GM18907 (cell line): ENCODE measurements at regions not wholly inside any gene's neighbourhood (a gene's known extent, or its start where the extent isn't known, plus 50 kb on each side); places are given as distances from the start of the nearest gene placed in this dataset.

ENCODE experiments used
- ATAC-seq: cut with Tn5 transposase; IDR thresholded peaks from one replicate; pipeline ENCODE4 v1.9.1; 2021; ENCODE audit warnings: mild to moderate bottlenecking, moderate library complexity; ENCODE audit not compliant: unreplicated experiment

DNA sequence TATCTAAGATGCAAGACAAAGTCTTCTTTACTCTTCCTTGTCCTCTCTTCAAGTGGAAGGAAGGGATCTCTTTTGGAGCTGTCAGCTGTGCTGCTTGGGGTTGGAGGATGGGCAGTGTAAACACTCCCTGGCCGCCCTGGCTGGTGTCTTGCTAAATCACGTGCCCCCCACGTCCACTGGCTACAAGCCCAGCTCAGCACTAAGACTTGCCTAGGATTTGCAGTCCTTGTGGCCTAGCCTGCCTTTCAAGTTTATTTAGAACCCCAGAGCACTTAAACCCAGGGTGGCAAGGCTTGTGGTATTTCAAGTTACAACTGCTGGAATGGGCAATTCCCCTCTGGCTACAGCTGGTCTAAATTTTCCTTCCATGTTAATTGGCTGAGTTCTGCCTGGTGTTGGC lies 272.4 kb upstream of the MYO3A start:
- no peak for ATAC-seq

DNA sequence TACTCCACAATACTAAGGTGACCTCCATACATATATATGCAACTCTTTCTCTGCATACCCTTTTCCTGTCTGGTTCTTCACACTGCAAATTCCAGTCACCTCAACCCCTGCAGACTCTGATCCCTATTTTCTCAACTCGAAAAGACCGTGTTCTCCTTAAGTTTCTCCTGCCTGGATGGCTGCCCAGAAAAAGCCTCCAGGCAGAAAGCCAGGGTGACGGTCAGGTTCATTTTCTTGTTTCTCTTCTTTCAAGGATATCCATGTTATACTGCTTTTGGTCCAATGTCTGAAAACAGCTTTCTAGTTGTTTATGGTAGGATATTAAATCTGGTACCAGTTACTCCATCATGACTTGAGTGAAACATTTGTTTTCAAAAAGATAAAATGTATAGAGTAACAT lies 267.8 kb upstream of the MYO3A start:
- ATAC-seq: no peak

DNA sequence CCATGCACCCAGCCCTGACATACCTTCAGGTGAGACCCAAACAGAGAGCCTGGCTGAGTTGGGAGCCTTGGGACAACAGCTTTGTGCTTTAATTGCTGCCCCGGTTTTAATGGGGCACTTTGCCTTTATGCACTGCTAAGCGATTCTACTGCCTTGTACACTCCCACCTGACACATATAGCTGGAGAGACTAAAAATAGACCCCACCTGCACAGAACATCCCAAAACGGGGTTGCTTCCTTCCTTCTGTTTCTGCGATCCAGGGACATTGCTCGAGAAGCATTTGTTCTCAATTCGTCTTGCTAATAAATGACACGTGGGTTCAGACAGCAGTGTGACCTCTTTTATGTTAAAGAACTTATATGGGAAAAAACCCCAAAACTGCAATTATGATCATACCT lies 258.8 kb upstream of the MYO3A start:
- ATAC-seq: no peak

DNA sequence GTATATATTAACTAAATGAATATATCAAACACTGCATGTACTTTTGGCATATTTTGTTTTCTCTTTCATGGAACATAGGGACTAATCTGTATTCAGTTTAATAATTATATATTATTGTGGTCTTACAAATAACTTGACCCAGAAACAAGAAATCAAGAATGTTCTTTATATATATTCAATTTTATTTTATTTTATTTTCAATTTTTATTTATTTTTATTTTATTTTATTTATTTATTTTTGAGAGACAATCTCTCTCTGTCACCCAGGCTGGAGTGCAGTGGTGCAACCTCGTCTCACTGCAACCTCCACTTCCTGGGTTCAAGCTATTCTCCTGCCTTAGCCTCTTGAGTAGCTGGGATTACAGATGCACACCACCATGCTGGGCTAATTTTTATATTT lies 258.4 kb upstream of the MYO3A start:
- no peak for ATAC-seq

DNA sequence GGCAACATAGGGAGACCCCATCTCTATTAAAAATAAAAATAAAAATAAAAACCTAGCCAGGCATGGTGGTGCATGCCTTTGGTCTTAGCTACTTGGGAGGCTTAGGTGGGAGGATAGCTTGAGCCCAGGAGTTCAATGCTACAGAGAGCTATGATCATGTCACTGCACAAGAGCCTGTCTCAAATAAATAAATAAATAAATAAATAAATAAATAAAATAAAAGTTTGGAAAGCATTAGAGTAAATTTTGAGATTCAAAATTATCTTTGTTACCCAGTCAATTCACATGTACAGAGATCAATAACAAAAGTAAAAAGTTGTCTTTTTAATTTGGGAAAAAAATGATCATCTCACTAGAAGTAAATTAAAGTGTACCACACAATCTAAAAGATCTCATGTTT lies 255.8 kb upstream of the MYO3A start:
- ATAC-seq: no peak

DNA sequence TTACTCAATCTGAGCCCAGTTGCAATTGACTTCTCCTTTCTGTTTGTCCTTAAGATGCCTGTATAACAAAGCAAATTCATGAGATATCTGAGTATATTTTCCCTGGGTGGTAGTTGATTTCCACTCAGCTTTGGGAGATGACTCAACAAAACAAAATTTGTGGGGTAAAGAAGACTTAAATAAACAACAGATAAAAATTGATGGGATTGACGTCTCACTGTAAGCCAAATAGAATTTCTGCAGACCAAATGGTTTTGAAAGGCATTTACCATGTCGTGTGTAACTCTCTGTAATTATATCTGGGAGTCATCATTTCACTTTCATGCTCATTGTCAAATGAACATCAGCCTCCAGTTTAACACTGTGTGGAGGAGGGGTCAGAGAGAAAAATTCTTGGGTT lies 255.4 kb upstream of the MYO3A start:
- ATAC-seq: no peak

DNA sequence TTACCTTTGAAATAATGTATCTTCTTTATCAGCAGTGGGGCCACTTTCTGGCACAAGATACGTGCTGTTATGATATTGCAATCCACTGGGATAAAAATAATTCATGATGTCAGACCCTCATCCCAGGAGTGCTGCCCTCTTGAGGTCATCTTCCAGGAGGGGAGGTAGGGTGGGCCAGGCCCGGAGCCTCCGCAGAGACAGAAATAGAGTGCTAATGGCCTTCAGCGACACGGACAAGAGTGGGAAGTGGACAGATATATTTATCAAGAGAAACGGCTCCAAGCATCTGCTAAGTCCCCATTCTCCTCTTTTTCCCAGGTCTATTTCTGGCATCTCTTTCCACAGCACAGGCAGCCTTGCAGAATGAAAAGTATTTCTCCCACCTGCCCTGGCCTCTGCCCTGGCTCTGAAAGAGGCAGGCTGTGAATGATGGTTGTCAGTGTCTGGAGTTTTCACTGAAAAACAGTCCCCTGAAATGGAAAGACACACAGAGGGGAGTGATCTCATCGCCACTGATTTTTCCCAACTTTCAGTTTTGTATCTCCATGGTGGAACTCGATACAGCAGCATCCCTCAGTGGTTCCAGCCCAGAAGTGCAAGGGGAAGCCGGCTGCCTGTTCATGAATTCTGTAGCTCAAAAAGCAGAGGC lies 251.7 kb upstream of the MYO3A start:
- no peak for ATAC-seq

DNA sequence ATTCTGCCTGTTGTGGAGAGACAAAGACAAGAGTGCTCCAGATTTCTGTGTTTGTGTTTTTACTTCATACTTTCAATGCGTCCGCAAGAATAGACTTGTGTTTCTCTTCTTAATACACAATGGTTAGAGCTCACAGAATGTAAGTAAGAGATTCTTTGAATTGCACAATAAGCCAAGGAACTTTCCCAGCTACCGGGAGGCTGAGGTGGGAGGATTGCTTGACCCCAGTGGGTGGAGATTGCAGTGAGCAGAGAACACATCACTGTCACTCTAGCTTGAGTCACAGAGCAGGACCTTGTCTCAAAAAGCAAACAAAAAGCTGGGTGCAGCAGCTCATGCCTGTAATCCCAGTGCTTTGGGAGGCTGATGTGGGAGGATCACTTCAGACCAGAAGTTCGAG lies 250.7 kb upstream of the MYO3A start:
- no peak for ATAC-seq

DNA sequence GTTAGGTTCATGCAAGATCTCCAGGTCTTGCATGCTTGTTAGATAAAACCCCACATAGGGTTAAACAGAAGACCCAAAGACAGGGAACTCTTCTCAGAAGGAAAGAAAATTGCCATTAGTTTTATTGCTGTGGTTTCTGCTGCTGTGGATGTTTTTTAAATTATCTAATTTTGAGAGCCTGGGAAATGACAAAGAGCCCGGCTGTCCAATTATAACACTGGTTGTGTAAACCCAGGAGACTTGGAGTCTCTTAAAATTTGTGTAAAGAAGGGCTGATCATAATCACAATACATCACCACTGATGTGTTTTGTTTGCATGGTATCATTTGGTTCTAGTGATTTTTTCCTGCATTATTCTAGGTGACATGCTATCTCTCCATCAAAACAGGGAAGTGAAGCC lies 246.5 kb upstream of the MYO3A start:
- ATAC-seq: no peak

DNA sequence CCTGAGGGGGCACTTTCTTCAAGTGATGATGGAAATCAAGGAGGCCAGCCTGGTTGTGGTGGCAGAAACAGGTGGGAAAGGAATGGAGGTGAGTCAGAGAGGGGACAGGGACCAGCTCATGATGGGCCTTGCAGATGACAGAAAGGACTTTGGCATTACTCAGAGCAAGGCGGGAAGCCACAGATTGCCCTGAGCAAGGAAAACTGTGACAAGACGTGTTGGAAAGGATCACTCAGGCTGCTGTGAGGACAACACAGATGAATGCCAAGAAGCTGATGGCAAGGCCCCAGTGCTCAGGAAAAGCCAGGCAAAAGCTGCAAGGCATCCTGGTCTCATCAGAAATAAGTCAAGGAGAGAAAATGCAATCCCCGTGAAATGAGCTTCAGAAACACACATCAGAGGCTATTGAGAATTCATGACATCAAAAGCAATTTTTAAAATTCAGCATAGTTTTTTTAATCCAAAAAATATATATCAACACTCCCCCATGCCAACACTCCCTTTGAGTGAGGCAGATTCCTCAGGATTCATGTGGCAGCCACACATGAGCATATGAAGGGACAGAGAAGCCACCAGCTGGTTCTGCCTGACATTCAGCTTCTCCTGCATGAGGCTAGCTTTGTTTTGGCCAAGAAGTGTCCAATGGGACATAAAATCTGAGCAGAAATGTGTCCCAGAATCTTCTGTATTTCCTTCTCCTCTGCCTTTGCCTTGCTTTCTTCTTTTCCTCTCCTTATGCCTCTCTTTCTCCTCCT lies 244.5 kb upstream of the MYO3A start:
- ATAC-seq: no peak

DNA sequence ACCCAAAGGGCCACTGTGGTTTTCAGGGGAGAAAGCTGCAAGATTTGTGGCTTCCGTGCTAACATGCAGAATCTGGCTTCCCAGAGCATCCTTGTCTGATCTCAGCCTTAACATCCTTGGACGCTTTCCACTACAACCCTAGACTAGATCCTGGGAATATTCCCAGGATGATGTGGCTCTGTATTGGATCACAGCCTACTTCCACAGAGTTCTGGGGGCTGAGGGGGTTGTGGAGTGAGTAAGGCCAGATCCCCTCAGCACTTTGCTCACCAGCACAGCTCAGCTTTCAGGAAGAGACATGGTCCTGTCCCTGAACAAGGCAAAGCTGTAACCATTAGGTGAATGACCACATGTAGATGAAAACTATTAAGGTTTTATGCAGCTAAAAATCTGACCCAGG lies 241.3 kb upstream of the MYO3A start:
- ATAC-seq: no peak

DNA sequence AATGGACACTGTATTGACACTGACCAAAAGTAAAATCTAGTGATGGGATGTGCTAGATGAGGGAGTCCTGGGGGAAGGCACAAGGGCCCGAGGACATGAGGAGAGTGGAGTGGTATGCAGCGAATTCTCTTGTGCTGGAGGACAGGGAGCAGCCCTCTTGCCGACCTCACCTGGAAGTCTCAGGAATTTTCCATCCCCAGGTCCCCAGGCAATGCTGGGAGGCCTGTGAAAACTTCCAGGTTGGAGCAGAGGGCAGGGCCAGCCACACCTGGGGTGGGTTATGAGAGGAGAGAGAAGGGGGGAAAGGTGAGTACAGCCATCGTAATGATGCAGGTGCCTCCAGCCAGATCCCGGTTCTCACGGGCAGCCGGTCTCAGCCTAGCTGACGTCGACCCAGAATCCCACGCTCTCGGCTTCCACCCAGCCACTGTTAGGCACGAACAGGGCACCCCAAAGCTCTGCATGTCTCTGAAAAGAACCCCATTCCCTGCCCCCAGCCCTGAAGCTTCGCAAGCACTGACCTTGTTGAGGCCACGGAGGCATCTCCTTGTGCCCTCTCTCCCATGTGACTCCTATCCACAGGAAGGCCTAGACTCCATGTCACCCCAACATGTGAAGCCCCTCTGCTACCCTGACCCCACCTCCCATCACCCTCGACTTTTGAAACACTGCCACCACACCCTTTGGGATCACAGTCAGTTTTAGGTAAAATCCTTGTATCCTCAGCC lies 239.7 kb upstream of the MYO3A start:
- ATAC-seq: no peak

DNA sequence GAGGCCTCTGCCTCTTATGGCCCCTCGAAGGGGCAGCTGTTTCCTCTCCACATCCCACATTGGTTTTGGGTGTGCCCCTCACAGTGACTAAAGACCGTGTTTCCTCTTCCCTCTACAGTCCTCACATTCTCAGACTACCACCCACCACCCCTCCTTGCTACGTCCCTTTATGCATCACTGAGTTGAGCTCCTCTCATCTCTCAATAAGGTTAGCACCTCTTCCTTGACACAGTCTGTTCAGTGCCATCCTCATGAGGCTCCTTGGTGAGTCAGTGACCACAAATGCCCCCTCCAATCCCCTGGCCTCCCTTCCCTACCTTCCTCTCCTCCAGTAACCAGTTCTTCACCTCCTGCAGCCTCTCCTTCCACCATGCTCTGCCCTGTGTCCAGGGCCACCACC lies 239.1 kb upstream of the MYO3A start:
- no peak for ATAC-seq

DNA sequence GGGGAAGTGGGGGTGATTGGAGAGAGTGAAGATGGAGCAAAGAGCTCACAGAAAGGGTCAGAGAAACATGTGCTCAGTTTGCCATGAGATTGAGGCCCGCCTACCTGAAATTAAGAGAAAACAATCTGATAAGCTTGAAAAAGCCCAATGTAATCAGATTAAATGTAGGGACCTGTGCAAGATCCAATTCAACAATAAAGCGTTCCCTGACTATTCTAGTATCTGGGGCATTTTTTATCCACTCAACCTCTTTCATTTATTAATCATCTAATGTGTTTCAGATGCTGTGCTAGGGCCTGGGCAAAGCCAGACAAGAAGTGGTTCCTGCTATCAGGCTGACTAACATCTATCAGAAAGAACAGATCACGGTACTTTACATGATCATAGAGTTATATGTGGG lies 238.4 kb upstream of the MYO3A start:
- ATAC-seq: no peak

DNA sequence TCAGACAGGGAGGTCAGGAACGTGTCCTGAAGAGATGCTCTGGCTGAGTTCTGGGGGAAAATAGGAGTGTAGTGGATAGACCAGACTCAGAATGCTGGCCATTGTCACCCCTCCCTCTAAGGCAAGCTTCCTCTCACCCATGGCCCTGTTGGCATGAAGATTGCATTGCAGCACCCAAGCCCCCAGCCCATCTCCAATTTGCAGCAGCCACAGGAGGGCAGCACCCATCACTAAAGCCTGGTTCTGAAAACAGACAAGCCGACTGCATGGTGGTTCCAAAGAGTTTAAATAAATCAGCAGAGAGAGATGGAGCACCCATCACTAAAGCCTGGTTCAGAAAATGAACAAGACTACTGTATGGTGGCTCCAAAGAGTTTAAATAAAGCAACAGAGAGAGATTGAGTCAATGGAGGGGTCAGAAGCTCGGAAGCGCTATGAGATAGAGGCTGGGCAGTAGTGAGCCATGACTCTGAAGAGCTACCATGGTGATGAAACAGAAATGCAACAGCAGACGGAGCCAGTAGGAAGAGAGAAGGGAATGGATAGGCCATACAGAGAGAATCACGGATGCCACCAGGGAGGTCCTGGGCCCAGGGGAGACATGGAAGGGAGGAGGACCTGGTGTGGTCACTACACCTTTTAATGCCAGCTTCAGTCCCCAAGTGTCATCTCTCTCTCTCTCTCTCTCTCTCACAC lies 237.9 kb upstream of the MYO3A start:
- no peak for ATAC-seq

DNA sequence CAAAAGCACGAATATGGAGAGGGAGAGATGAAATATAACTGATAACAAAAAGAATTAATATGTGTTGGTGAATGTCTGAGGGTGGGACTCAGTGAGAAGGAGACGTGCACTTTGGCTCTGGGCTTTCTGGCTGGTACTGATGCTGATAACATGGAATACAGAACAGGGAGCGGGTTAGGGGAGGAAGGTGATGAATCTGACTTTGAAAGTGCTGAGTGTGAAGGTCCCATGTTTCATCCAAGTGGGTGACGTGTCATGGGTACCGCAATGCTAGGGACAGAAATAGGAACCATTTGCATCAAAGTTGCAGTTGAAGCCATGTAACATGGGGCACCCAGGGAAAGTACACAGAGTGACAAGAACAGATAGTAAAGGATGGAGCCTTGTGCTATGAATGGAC lies 236.6 kb upstream of the MYO3A start:
- ATAC-seq: no peak

DNA sequence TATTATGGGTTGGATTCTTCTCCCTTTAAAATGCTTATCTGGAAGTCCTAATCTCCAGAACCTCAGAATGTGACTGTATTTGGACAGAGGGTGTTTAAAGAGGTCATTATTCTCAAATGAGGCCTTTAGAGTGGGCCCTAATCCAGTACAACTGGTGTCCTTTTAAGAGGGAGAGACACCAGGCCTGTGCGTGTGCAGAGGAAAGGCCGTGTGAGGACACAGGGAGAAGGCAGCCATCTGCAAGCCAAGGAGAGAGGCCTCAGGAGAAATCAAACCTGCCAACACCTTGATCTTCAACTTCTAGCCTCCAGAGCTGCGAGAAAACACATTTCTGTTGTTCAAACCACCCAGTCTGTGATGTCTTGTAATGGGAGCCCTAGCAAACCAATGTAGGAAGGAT lies 235.4 kb upstream of the MYO3A start:
- ATAC-seq: no peak

DNA sequence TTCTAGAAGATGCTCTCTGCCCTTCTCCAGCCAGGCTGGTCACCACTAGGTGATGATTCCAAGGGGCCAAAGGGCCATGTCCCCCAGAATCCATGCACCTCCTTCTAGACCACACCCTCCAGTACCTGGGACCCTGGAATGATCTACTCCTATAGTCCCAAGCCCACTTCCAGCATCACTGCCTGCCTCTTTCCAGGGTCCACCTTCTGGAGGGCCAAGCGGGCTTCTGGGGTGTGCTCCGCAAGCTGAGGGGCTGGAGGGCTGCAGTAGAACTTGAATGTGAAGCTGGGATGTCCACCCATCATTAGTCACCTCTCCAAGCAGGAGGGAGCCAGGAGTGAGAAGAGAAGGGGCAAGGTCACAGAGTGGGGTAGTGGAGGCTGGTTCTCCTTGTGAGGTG lies 234.4 kb upstream of the MYO3A start:
- no peak for ATAC-seq

DNA sequence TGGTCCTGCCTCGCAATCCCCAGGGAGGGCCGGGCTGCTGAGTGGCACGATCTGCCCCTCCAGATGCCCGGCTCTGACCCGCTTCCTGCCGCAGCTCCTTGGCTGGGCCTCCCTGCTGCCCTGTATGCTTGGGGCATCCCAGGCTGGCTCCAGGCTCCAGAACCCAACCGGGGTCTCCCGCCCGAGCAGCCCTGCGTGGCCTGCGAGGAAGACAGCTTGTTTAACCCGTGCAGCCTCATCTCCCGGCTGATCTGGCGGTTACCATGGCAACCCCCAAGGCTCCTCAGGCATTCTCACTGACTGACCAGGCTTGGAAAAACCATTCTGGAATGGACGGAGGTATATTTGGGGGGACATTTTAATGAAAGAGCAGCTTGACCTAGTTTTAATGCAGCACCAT lies 232.4 kb upstream of the MYO3A start:
- ATAC-seq: no peak

DNA sequence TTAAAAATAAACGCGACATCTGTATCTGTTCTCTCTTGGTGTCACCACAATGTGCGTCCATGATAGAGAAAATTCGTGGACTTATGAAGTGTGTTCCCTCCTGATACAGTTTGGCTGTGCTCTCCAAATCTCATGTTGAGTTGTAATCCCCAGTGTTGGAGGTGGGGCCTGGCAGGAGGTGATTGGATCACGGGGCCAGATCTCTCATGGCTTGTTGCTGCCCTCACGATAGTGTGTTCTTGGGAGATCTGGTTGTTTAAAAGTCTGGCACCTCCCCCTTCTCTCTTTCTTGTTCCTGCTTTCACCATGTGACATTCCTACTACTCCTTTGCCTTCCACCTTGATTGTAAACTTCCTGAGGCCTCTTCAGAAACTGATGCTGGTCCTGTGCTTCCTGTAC lies 229.4 kb upstream of the MYO3A start:
- ATAC-seq: no peak

DNA sequence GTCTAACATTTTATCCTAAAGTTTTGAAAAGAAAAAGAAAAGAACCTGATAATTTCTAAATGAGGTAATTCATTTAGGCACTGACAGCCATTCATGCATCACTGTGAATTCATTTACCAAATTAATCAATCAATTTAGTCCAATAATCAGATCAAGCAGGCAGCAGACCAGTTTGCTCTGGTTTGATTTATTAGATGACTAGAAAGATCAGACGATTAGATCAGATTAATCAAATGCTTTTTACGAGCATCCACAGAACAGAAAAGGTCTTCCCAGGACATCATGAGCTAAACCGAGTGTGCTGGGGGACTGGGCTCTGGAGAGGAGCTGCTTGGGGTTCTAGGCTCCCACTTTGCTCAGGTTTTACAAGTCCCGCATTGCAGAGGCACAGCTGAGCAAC lies 226.5 kb upstream of the MYO3A start:
- no peak for ATAC-seq
